NB4 (cell line): ENCODE measurements at regions not wholly inside any gene's neighbourhood (a gene's known extent, or its start where the extent isn't known, plus 50 kb on each side); places are given as distances from the start of the nearest gene placed in this dataset.

Source experiments
- TF ChIP-seq, protein P1 (sequence below): IDR thresholded peaks from 2 replicates; pipeline ENCODE4 v1.6.1; 2011; ENCODE audit warnings: low read depth, low read length
- TF ChIP-seq, protein P2 (sequence below): IDR thresholded peaks from one replicate; pipeline ENCODE4 v1.5.1; 2012; ENCODE audit warnings: low read depth, low read length

DNA sequence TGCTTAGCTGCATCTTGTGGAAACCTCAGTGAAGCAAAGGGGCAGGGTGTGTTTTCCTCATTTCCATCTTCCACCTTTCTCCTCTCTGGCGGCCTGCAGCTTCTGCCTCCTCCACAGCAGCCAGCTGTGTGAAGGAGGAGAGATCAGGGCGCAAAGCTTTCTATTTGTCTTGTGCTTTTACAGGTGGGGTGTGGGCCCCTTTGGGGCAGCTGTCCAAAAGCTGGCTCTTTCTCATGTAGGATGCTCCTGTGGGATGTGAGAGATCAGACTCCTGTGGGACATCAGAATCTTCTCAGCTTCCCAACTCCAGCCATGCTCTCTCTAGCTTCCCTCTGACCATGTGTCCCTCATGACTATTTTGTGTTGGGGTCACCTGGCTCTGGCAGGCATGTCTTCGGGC, 227.1 kb downstream of the MID1 start:
- TF ChIP-seq, protein P1, sequence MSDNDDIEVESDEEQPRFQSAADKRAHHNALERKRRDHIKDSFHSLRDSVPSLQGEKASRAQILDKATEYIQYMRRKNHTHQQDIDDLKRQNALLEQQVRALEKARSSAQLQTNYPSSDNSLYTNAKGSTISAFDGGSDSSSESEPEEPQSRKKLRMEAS: no peak
- TF ChIP-seq, protein P2, sequence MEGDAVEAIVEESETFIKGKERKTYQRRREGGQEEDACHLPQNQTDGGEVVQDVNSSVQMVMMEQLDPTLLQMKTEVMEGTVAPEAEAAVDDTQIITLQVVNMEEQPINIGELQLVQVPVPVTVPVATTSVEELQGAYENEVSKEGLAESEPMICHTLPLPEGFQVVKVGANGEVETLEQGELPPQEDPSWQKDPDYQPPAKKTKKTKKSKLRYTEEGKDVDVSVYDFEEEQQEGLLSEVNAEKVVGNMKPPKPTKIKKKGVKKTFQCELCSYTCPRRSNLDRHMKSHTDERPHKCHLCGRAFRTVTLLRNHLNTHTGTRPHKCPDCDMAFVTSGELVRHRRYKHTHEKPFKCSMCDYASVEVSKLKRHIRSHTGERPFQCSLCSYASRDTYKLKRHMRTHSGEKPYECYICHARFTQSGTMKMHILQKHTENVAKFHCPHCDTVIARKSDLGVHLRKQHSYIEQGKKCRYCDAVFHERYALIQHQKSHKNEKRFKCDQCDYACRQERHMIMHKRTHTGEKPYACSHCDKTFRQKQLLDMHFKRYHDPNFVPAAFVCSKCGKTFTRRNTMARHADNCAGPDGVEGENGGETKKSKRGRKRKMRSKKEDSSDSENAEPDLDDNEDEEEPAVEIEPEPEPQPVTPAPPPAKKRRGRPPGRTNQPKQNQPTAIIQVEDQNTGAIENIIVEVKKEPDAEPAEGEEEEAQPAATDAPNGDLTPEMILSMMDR: no peak
